ENCODE measurements at regions not wholly inside any gene's neighbourhood (a gene's known extent, or its start where the extent isn't known, plus 50 kb on each side); places are given as distances from the start of the nearest gene placed in this dataset.

- DNase-seq (ENCODE audit: low read depth, low spot score), result no peak
- in situ Hi-C loops (cut with HindIII; ENCODE audit: low pct_unique_long_range_greater_than_20kb, low sequenced_read_pairs) (no loop called here), intact Hi-C loops (cut with micrococcal nuclease; ENCODE audit: unreplicated experiment) (no loop called here)
- Histone ChIP-seq H3K27ac (ENCODE audit: low read length) (no peak overlapping the region), H3K4me3 (ENCODE audit: low read depth in 2 of 2, low read length in 2 of 2) (no peak overlapping the region), H3K4me1 (ENCODE audit: control insufficient read depth, insufficient read depth, low read length) (no peaks in the 10 kb centered on the region), H3K27me3 (ENCODE audit: control insufficient read depth, insufficient read depth, low read length) (no peaks in the 10 kb centered on the region), H3K36me3 (ENCODE audit: control insufficient read depth, insufficient read depth, low read length) (no peaks in the 10 kb centered on the region), H3K9me3 (ENCODE audit: control insufficient read depth, insufficient read depth, low read depth, low read length) (no peaks in the 10 kb centered on the region)
- ChIA-PET POLR2A (no interaction called here), CTCF (no interaction called here)
- ATAC-seq, result 0 out of 2 replicates have a peak, but pooled peaks have one; percentile 43
- BruUV-seq (replicated peaks), result no TSS peak
- TF ChIP-seq TCF7L2 (IDR thresholded peaks at IDR 0.05; ENCODE audit: low read depth, low read length), result no peak
- TF ChIP-seq SIN3A (IDR thresholded peaks at IDR 0.05; ENCODE audit: borderline replicate concordance, insufficient read depth, low read depth, low read length), result no peak
- no peak for TF ChIP-seq POLR2AphosphoS5 (IDR thresholded peaks at IDR 0.05; ENCODE audit: low read depth, low read length)
- no peak for TF ChIP-seq CTCF (IDR thresholded peaks at IDR 0.05)
- TF ChIP-seq REST (IDR thresholded peaks at IDR 0.05; ENCODE audit: insufficient read depth in 1 of 2, low read depth in 2 of 2, low read length in 1 of 2), result no peak
These were observed 105.7 kb downstream of the HMX1 start for GRCh38 chr4:8765631-8766590.

GRCh38 chr4:8765084-8765483 is 106.6 kb downstream of the HMX1 start:
- CTCF ChIA-PET, result no interaction called here
- intact Hi-C loops (cut with micrococcal nuclease; ENCODE audit: unreplicated experiment) (no loop called here), in situ Hi-C loops (cut with HindIII; ENCODE audit: low pct_unique_long_range_greater_than_20kb, low sequenced_read_pairs) (no loop called here)
- TF ChIP-seq TCF7L2 (IDR thresholded peaks at IDR 0.05; ENCODE audit: low read depth, low read length) (no peak), CTCF (IDR thresholded peaks at IDR 0.05) (no peak), POLR2AphosphoS5 (IDR thresholded peaks at IDR 0.05; ENCODE audit: low read depth, low read length) (no peak), SIN3A (IDR thresholded peaks at IDR 0.05; ENCODE audit: borderline replicate concordance, insufficient read depth, low read depth, low read length) (no peak), REST (IDR thresholded peaks at IDR 0.05; ENCODE audit: insufficient read depth in 1 of 2, low read depth in 2 of 2, low read length in 1 of 2) (no peak)
- Histone ChIP-seq H3K4me1 (ENCODE audit: control insufficient read depth, insufficient read depth, low read length) (no peaks in the 10 kb centered on the region), H3K27me3 (ENCODE audit: control insufficient read depth, insufficient read depth, low read length) (no peaks in the 10 kb centered on the region), H3K36me3 (ENCODE audit: control insufficient read depth, insufficient read depth, low read length) (no peaks in the 10 kb centered on the region), H3K27ac (ENCODE audit: low read length) (no peak overlapping the region), H3K4me3 (ENCODE audit: low read depth in 2 of 2, low read length in 2 of 2) (no peak overlapping the region), H3K9me3 (ENCODE audit: control insufficient read depth, insufficient read depth, low read depth, low read length) (no peaks in the 10 kb centered on the region)
- BruUV-seq (replicated peaks), result no TSS peak
- ATAC-seq (no peak), DNase-seq (ENCODE audit: low read depth, low spot score) (no peak)
- POLR2A ChIA-PET, result interaction anchor here (0.7 kb wide), 1 partner anchor 9 kb away, joined by 3 read pairs; no protein-coding TSS in a partner anchor
